Endothelial cell of umbilical vein (primary cell): ENCODE measurements at regions not wholly inside any gene's neighbourhood (a gene's known extent, or its start where the extent isn't known, plus 50 kb on each side); places are given as distances from the start of the nearest gene placed in this dataset.

Source experiments
- BruUV-seq: library from RNA; stranded (reverse); fragments of 400-500 nt; replicated peaks from 2 replicates; lab custom pipeline; 2021; lab: Mats Ljungman, UMichigan
- CTCF ChIA-PET: fragments of 300-600, 350-600 bp; sonication (Branson Sonifier 250); formaldehyde crosslinking; loops from one replicate; lab custom pipeline; 2021; ENCODE audit warnings: antibody characterized with exemption, inconsistent platforms; lab: Charles Lee
- POLR2A ChIA-PET: fragments of 300-600, 350-600 bp; sonication (Branson Sonifier 250); formaldehyde crosslinking; loops from one replicate; lab custom pipeline; 2021; ENCODE audit warnings: antibody characterized with exemption, inconsistent platforms; lab: Charles Lee
- DNase-seq: peaks from one replicate; pipeline ENCODE4 v3.0.0-alpha.2; 2011; ENCODE audit warnings: low read depth, low spot score
- FAIRE-seq: peaks from 2 replicates; lab custom pipeline; 2011; peaks lifted over from hg19 to GRCh38; lab: Jason Lieb, UNC
- H2AFZ ChIP-seq: 2 replicates; pipeline ENCODE4 v1.6.0; 2012; ENCODE audit warnings: low read depth, low read length, control low read depth, inconsistent platforms
- H3K27ac ChIP-seq: 2 replicates; pipeline ENCODE4 v1.5.1; 2011; ENCODE audit warnings: low read depth, mild to moderate bottlenecking, control low read depth, low read length, moderate library complexity; ENCODE audit not compliant: insufficient read depth
- H3K27me3 ChIP-seq, 2 experiments: 2 replicates each; pipeline versions ENCODE4 v1.6.0 to v1.6.1; 2011; ENCODE audit warnings: low read length in 2 of 2, mixed read lengths in 1 of 2; ENCODE audit not compliant: control insufficient read depth in 2 of 2, insufficient read depth in 2 of 2
- H3K36me3 ChIP-seq, 2 experiments: 2 replicates in 1 of 2; 3 replicates in 1 of 2; pipeline ENCODE4 v1.5.1; 2011; ENCODE audit warnings: low read length in 2 of 2, mild to moderate bottlenecking in 1 of 2, moderate library complexity in 1 of 2; ENCODE audit not compliant: control insufficient read depth in 2 of 2, insufficient read depth in 2 of 2; ENCODE audit errors: extremely low read depth in 1 of 2
- H3K4me1 ChIP-seq: 3 replicates; pipeline ENCODE4 v1.5.1; 2011; ENCODE audit warnings: mild to moderate bottlenecking, low read length; ENCODE audit not compliant: control insufficient read depth, insufficient read depth; ENCODE audit errors: extremely low read depth
- H3K4me2 ChIP-seq: 2 replicates; pipeline ENCODE4 v1.6.1; 2011; ENCODE audit warnings: low read length, control low read depth, mixed read lengths; ENCODE audit not compliant: insufficient read depth
- H3K4me3 ChIP-seq, 3 experiments: fragments of 200-600 bp in 1 of 3; sonication (generic), shearing (Covaris generic) in 1 of 3; replicated peaks in 1 of 3; 2 replicates each; pipeline ENCODE4 v1.5.1; 2011 to 2016; ENCODE audit warnings: control low read depth in 3 of 3, low read length in 3 of 3, mild to moderate bottlenecking in 2 of 3, inconsistent platforms in 1 of 3, low read depth in 1 of 3, moderate library complexity in 1 of 3; ENCODE audit not compliant: insufficient read depth in 1 of 3
- H3K79me2 ChIP-seq: 2 replicates; pipeline ENCODE4 v1.6.0; 2012; ENCODE audit warnings: low read length, inconsistent platforms; ENCODE audit not compliant: control insufficient read depth, insufficient read depth
- H3K9ac ChIP-seq: replicated peaks from 2 replicates; pipeline ENCODE3; 2011; ENCODE audit warnings: low read length, control low read depth; ENCODE audit not compliant: insufficient read depth; ENCODE audit errors: extremely low read depth
- H3K9me1 ChIP-seq: replicated peaks from 3 replicates; pipeline ENCODE4 v1.6.0; 2011; ENCODE audit warnings: mild to moderate bottlenecking, low read length; ENCODE audit not compliant: control insufficient read depth, insufficient read depth; ENCODE audit errors: extremely low read depth
- H3K9me3 ChIP-seq: replicated peaks from 2 replicates; pipeline ENCODE4 v1.5.1; 2012; ENCODE audit warnings: low read length, inconsistent platforms; ENCODE audit not compliant: control insufficient read depth, insufficient read depth
- H4K20me1 ChIP-seq: replicated peaks from 2 replicates; pipeline ENCODE3; 2011; ENCODE audit warnings: mild to moderate bottlenecking, low read length; ENCODE audit not compliant: control insufficient read depth, insufficient read depth; ENCODE audit errors: extremely low read depth
- EZH2 ChIP-seq: IDR thresholded peaks from 2 replicates; pipeline ENCODE4 v1.6.1; 2012; ENCODE audit warnings: borderline replicate concordance, low read depth, mild to moderate bottlenecking, moderate library complexity, low read length, inconsistent platforms; ENCODE audit not compliant: severe bottlenecking
- FOS ChIP-seq: IDR thresholded peaks from 2 replicates; pipeline ENCODE4 v1.6.1; 2011; ENCODE audit warnings: mild to moderate bottlenecking, low read length, moderate library complexity, borderline replicate concordance; ENCODE audit not compliant: insufficient read depth
- GATA2 ChIP-seq: IDR thresholded peaks from 2 replicates; pipeline ENCODE4 v1.7.0; 2011; ENCODE audit warnings: low read depth, mild to moderate bottlenecking, moderate library complexity, mixed read lengths, low read length; ENCODE audit not compliant: insufficient read length, insufficient read depth
- JUN ChIP-seq: IDR thresholded peaks from 2 replicates; pipeline ENCODE4 v1.6.1; 2011; ENCODE audit warnings: borderline replicate concordance, low read depth; ENCODE audit not compliant: insufficient read length, insufficient read depth
- MYC ChIP-seq: IDR thresholded peaks from one replicate; pipeline ENCODE4 v1.6.1; 2011; ENCODE audit warnings: mild to moderate bottlenecking, low read depth, low read length
- POLR2A ChIP-seq: IDR thresholded peaks from 2 replicates; pipeline ENCODE4 v1.6.1; 2012; ENCODE audit warnings: low read depth, mild to moderate bottlenecking, control low read depth, low read length
- POLR2AphosphoS5 ChIP-seq: IDR thresholded peaks from 2 replicates; pipeline ENCODE4 v1.6.1; 2012; ENCODE audit warnings: low read depth, mild to moderate bottlenecking, control low read depth, low read length, moderate library complexity; ENCODE audit not compliant: insufficient read depth
- dilution Hi-C: fragments of 300-500 bp; cut with MboI; formaldehyde crosslinking; loops from one replicate; pipeline ENCODE4 v1.15.0; 2019; ENCODE audit warnings: low sequenced_read_pairs; ENCODE audit not compliant: extremely low pct_ligation_motif_present
- intact Hi-C: fragments of 100-400 bp; cut with micrococcal nuclease; formaldehyde crosslinking; loops from one replicate; pipeline ENCODE4 v1.10.0; 2022
- TF ChIP-seq, protein P1 (sequence below), 2 donors: IDR thresholded peaks; 1 replicate in 1 of 2; 2 replicates in 1 of 2; pipeline ENCODE4 v1.5.1; 2011; ENCODE audit warnings: low read length in 2 of 2, mild to moderate bottlenecking in 2 of 2, moderate library complexity in 2 of 2, control low read depth in 1 of 2, inconsistent platforms in 1 of 2, low read depth in 1 of 2; ENCODE audit not compliant: insufficient read depth in 1 of 2; ENCODE audit errors: extremely low read depth in 1 of 2
- TF ChIP-seq, protein P2 (sequence below): IDR thresholded peaks from 2 replicates; pipeline ENCODE4 v1.6.1; 2011; ENCODE audit not compliant: insufficient read depth, insufficient read length

GRCh38 chr2:22890132-22890531 is 494.8 kb upstream of the KLHL29 start:
- Histone ChIP-seq H4K20me1 (no peaks in the 10 kb centered on the region), H3K9ac (no peak overlapping the region), H3K79me2 (no peaks in the 10 kb centered on the region), H3K9me1 (no peaks in the 10 kb centered on the region), H3K9me3 (peaks cover 5% of the 10 kb centered on the region), H2AFZ (no peak overlapping the region), H3K4me2 (no peak overlapping the region), H3K27ac (no peak overlapping the region), H3K4me3 (no peak overlapping the region), H3K27me3 (no peaks in the 10 kb centered on the region), H3K4me1 (no peaks in the 10 kb centered on the region), H3K36me3 (no peaks in the 10 kb centered on the region)
- dilution Hi-C loops (no loop called here), intact Hi-C loops (no loop called here)
- CTCF ChIA-PET = no interaction called here
- DNase-seq (no peak), FAIRE-seq (no peak)
- TF ChIP-seq EZH2 (no peak), FOS (no peak), GATA2 (no peak), POLR2AphosphoS5 (no peak), POLR2A (no peak), JUN (no peak), MYC (no peak)
- TF ChIP-seq, protein P1, sequence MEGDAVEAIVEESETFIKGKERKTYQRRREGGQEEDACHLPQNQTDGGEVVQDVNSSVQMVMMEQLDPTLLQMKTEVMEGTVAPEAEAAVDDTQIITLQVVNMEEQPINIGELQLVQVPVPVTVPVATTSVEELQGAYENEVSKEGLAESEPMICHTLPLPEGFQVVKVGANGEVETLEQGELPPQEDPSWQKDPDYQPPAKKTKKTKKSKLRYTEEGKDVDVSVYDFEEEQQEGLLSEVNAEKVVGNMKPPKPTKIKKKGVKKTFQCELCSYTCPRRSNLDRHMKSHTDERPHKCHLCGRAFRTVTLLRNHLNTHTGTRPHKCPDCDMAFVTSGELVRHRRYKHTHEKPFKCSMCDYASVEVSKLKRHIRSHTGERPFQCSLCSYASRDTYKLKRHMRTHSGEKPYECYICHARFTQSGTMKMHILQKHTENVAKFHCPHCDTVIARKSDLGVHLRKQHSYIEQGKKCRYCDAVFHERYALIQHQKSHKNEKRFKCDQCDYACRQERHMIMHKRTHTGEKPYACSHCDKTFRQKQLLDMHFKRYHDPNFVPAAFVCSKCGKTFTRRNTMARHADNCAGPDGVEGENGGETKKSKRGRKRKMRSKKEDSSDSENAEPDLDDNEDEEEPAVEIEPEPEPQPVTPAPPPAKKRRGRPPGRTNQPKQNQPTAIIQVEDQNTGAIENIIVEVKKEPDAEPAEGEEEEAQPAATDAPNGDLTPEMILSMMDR (IDR thresholded peaks at IDR 0.05; ENCODE audit: extremely low read depth in 1 of 2, insufficient read depth in 1 of 2, low read depth in 1 of 2, low read length in 2 of 2) = no peak
- TF ChIP-seq, protein P2, sequence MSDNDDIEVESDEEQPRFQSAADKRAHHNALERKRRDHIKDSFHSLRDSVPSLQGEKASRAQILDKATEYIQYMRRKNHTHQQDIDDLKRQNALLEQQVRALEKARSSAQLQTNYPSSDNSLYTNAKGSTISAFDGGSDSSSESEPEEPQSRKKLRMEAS = no peak
- no TSS peak for BruUV-seq
- POLR2A ChIA-PET = no interaction called here
